ENCODE measurements at regions not wholly inside any gene's neighbourhood (a gene's known extent, or its start where the extent isn't known, plus 50 kb on each side); places are given as distances from the start of the nearest gene placed in this dataset.

DNA sequence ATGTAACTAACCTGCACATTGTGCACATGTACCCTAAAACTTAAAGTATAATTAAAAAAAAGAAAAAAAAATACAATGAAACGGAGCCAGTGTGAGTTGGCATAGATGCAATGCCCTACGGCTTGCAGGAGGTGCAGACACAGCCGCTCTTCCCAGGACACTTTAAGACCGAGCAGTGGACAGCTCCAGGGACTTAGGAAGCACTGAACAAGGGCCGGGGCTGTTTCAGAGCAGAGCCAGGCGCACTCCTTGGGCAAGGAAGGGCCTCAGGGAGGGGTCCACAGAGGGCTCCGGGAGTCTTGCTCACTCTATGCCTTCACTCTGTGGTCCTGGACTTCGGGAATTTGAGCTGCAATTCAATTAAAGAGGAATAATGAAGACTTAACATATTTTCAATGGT lies 355.3 kb downstream of the TCERG1L start:
- H3K27ac ChIP-seq = no peak overlapping the region
- in situ Hi-C loops (cut with MboI; ENCODE audit: low pct_ligation_motif_present in 1 of 4, low pct_unique_long_range_greater_than_20kb in 1 of 4, low sequenced_read_pairs in 3 of 4) (no loop called here), intact Hi-C loops (cut with DNase I; ENCODE audit: low total_unique reads) (no loop called here)
- TF ChIP-seq POLR2AphosphoS5 (IDR thresholded peaks at IDR 0.05) (no peak), POLR2A (IDR thresholded peaks at IDR 0.05) (no peak), EP300 (IDR thresholded peaks at IDR 0.05; ENCODE audit: low read depth) (no peak)
- TF ChIP-seq, protein P1, sequence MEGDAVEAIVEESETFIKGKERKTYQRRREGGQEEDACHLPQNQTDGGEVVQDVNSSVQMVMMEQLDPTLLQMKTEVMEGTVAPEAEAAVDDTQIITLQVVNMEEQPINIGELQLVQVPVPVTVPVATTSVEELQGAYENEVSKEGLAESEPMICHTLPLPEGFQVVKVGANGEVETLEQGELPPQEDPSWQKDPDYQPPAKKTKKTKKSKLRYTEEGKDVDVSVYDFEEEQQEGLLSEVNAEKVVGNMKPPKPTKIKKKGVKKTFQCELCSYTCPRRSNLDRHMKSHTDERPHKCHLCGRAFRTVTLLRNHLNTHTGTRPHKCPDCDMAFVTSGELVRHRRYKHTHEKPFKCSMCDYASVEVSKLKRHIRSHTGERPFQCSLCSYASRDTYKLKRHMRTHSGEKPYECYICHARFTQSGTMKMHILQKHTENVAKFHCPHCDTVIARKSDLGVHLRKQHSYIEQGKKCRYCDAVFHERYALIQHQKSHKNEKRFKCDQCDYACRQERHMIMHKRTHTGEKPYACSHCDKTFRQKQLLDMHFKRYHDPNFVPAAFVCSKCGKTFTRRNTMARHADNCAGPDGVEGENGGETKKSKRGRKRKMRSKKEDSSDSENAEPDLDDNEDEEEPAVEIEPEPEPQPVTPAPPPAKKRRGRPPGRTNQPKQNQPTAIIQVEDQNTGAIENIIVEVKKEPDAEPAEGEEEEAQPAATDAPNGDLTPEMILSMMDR (IDR thresholded peaks at IDR 0.05) = no peak
- no peaks in the 10 kb centered on the region for H3K9me3 ChIP-seq
- no peaks in the 10 kb centered on the region for H3K36me3 ChIP-seq
- no peaks in the 10 kb centered on the region for H3K4me1 ChIP-seq
- 40 to 57% methylated on average over 2 to 8 of the region's 8 CpGs for WGBS, 2 donors (ENCODE audit: low coverage in 1 of 2)
- no peak for DNase-seq
- H3K4me3 ChIP-seq = no peak overlapping the region
- no peaks in the 10 kb centered on the region for H3K27me3 ChIP-seq

DNA sequence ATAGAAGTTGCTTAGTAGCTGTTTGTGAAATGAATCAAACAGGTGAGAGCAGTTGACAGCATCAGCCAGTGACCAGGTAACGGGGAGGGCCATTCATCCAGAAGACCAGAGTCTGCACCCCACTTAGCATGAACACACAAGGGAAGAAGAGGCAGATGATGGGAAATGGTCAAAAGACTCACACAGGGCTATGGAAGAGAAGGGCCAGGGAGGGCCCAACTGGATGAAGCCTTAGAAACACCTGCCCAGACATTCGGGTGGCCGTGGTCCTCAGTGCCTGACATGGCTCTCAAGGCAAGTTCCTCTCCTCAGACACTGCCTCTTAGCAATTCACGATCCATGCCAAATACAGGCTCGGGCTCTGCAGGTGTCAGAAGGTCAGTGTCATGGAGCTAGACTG lies 354.1 kb downstream of the TCERG1L start:
- intact Hi-C loops (cut with DNase I; ENCODE audit: low total_unique reads) = no loop called here
- 67 to 79% methylated on average over 1 to 5 of the region's 5 CpGs for WGBS, 2 donors (ENCODE audit: low coverage in 1 of 2)
- H3K27ac ChIP-seq = no peak overlapping the region

DNA sequence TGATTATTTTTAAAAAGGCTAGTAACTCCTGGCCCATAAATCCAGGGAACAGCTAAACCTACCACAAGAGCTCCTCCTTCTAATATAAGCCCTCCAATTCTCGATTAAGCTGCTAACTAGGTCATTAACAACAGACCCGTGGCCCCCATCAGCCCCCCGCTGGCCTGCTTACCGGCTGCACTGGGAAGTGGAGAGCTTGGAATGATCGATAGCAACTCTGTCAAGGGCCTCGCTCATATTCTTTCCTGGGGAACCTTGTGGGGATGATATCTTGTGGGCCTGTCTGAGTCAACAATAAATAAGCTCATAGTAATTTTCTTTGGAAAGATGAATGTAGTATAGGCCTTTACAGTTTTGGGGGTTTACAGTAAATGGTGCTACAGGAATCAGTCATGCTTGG lies 353.5 kb downstream of the TCERG1L start:
- Histone ChIP-seq H3K9me3 (no peaks in the 10 kb centered on the region), H3K36me3 (no peaks in the 10 kb centered on the region), H3K27ac (no peak overlapping the region), H3K27me3 (no peaks in the 10 kb centered on the region), H3K4me1 (no peaks in the 10 kb centered on the region), H3K4me3 (no peak overlapping the region)
- intact Hi-C loops (cut with DNase I; ENCODE audit: low total_unique reads) (loop anchor here (1.0 kb wide), 1 partner anchor 35 kb away; no protein-coding TSS in a partner anchor), in situ Hi-C loops (cut with MboI; ENCODE audit: low pct_ligation_motif_present in 1 of 4, low pct_unique_long_range_greater_than_20kb in 1 of 4, low sequenced_read_pairs in 3 of 4) (no loop called here)
- WGBS, 2 donors (ENCODE audit: low coverage in 1 of 2) = 71 to 77% methylated on average over 4 to 6 of the region's 6 CpGs
- DNase-seq = no peak
- TF ChIP-seq, protein P1 (IDR thresholded peaks at IDR 0.05) = no peak
- no peak for TF ChIP-seq EP300 (IDR thresholded peaks at IDR 0.05; ENCODE audit: low read depth)
- TF ChIP-seq POLR2A (IDR thresholded peaks at IDR 0.05) = no peak
- TF ChIP-seq POLR2AphosphoS5 (IDR thresholded peaks at IDR 0.05) = no peak

More for the DNA sequence above, 354.1 kb downstream of the TCERG1L start:
- no peak for DNase-seq
- Histone ChIP-seq H3K4me1 (no peaks in the 10 kb centered on the region), H3K27me3 (no peaks in the 10 kb centered on the region), H3K36me3 (no peaks in the 10 kb centered on the region), H3K4me3 (no peak overlapping the region), H3K9me3 (no peaks in the 10 kb centered on the region)
- TF ChIP-seq EP300 (IDR thresholded peaks at IDR 0.05; ENCODE audit: low read depth) (no peak), POLR2AphosphoS5 (IDR thresholded peaks at IDR 0.05) (no peak), POLR2A (IDR thresholded peaks at IDR 0.05) (no peak)
- TF ChIP-seq, protein P1 (IDR thresholded peaks at IDR 0.05) = no peak
- in situ Hi-C loops (cut with MboI; ENCODE audit: low pct_ligation_motif_present in 1 of 4, low pct_unique_long_range_greater_than_20kb in 1 of 4, low sequenced_read_pairs in 3 of 4) = no loop called here

DNA sequence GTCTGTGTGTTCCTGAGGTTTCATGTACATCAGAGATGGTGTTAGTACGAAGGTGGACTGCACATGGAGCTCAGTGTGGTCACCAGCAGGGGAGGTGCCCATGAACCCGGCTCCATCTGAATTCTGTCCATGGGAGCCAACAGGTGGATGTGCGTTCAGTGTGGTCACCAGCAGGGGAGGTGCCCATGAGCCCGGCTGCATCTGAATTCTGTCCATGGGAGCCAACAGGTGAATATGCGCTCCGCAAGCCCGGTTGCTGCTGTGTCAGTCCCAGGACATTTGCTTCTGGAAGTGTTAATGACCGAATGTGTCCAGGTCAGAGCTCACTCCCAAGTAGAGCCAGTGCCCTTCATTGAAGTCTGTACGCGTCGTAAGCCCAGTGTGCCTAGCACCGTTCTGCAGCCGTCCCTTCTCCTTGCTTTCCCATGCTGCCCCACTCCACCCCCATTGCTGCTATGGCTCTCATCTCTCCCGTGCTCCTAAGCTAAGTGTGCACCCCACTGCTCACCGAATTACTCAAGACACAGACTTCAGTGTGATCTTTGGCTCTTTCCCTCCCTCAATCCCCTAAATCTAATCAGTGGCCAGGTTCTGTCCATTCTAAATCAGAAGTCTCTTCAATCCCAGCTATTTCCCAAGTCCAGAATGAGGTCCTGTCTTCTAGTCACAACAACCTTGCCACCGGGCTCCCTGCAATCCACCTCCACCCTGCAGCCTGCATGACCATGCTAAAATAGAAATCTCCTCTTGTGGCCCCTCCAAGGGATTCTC lies 352.4 kb downstream of the TCERG1L start:
- H3K9me3 ChIP-seq = no peaks in the 10 kb centered on the region
- intact Hi-C loops (cut with DNase I; ENCODE audit: low total_unique reads) = loop anchor here (1.0 kb wide), 1 partner anchor 36 kb away; no protein-coding TSS in a partner anchor
- no peak overlapping the region for H3K27ac ChIP-seq
- H3K36me3 ChIP-seq = no peaks in the 10 kb centered on the region
- H3K4me3 ChIP-seq = no peak overlapping the region
- H3K27me3 ChIP-seq = no peaks in the 10 kb centered on the region
- WGBS, 2 donors (ENCODE audit: low coverage in 1 of 2) = 90 to 92% methylated on average over 2 to 15 of the region's 16 CpGs
- TF ChIP-seq EP300 (IDR thresholded peaks at IDR 0.05; ENCODE audit: low read depth) = no peak
- no peak for TF ChIP-seq POLR2A (IDR thresholded peaks at IDR 0.05)
- no peak for TF ChIP-seq POLR2AphosphoS5 (IDR thresholded peaks at IDR 0.05)
- TF ChIP-seq, protein P1 (IDR thresholded peaks at IDR 0.05) = no peak
- no peaks in the 10 kb centered on the region for H3K4me1 ChIP-seq
- in situ Hi-C loops (cut with MboI; ENCODE audit: low pct_ligation_motif_present in 1 of 4, low pct_unique_long_range_greater_than_20kb in 1 of 4, low sequenced_read_pairs in 3 of 4) = no loop called here
- no peak for DNase-seq
